Skin of body (tissue), 1 donor: ENCODE measurements at regions not wholly inside any gene's neighbourhood (a gene's known extent, or its start where the extent isn't known, plus 50 kb on each side); places are given as distances from the start of the nearest gene placed in this dataset.
"Not testable (repeated sequence)": the region's sequence is repeated elsewhere in the genome, so short reads cannot be mapped to it uniquely, and the experiment has no call there.

Experiments used
- DNase-seq: peaks from one replicate; lab custom pipeline; 2025; lab: John Stamatoyannopoulos, UW

DNA sequence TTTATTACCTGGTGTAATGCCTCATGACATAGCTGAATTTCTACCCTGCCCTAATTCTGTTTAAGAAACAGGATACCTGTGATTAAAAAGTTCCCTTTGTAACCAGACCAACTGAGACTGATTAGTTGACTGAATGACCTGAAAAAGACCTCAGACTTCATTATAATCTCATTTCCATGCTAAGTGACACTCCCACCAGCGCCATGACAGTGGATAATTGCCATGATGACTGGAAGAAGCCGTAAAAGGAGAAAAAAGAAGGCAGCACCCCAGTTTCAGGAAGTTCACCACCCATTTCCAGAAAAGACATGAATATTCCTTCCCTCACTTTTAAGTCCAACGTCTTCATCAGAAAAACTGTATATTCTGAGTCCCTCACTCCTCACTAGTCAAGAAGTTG is 125.6 kb upstream of the HS3ST4 start:
- no peak for DNase-seq

DNA sequence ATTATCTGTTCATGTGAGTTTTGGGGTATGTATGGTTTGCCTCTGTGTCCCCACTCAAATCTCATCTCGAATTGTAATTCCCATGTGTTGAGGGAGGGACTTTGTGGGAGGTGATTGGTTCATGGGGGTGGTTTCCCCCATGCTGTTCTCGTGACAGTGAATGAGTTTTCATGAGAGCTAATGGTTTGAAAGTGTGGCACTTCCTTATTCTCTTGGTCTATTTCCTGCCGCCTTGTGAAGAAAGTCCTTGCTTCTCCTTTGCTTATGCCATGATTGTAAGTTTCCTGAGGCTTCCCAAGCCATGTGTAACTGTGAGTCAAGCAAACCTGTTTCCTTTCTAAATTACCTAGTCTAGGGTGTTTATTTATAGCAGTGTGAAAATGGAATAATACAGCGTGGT is 128.1 kb upstream of the HS3ST4 start:
- no peak for DNase-seq

DNA sequence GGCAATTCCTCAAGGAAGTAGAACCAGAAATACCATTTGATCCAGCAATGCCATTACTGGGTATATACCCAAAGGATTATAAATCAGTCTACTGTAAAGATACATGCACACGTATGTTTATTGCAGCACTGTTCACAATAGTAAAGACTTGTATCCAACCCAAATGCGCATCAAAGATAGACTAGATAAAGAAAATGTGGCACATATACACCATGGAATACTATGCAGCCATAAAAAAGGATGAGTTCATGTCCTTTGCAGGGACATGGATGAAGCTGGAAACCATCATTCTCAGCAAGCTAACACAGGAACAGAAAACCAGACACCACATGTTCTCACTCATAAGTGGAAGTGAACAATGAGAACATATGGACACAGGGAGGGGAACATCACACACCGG is 130.0 kb upstream of the HS3ST4 start:
- DNase-seq: not testable (repeated sequence)

DNA sequence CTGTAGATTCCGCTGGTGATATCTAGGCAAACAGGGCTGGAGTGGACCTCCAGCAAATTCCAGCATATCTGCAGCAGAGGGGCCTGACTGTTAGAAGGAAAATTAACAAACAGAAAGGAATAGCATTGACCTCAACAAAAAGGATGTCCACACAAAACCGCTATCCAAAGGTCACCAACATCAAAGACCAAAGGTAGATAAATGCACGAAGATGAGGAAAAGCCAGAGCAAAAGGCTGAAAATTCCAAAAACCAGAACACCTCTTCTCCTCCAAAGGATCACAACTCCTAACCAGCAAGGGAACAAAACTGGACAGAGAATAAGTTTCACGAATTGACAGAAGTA is 134.8 kb upstream of the HS3ST4 start:
- not testable (repeated sequence) for DNase-seq

DNA sequence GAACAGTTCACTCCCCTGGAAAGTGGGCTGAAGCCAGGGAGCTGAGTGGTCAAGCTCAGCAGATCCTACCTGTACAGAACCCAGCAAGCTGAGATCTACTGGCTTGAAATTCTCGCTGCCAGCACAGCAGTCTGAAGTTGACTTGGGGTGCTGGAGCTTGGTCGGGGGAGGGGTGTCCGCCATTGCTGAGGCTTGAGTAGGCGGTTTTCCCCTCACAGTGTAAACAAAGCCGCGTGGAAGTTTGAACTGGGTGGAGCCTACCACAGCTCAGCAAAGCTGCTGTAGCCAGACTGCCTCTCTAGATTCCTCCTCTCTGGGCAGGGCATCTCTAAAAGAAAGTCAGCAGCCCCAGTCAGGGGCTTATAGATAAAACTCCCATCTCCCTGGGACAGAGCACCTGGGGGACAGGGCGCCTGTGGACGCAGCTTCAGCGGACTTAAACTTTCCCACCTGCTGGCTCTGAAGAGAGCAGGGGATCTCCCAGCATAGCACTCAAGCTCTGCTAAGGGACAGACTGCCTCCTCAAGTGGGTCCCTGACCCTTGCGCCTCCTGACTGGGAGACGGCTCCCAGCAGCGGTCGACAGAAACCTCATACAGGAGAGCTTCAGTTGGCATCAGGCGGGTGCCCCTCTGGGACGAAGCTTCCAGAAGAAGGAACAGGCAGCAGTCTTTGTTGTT is 135.3 kb upstream of the HS3ST4 start:
- not testable (repeated sequence) for DNase-seq

DNA sequence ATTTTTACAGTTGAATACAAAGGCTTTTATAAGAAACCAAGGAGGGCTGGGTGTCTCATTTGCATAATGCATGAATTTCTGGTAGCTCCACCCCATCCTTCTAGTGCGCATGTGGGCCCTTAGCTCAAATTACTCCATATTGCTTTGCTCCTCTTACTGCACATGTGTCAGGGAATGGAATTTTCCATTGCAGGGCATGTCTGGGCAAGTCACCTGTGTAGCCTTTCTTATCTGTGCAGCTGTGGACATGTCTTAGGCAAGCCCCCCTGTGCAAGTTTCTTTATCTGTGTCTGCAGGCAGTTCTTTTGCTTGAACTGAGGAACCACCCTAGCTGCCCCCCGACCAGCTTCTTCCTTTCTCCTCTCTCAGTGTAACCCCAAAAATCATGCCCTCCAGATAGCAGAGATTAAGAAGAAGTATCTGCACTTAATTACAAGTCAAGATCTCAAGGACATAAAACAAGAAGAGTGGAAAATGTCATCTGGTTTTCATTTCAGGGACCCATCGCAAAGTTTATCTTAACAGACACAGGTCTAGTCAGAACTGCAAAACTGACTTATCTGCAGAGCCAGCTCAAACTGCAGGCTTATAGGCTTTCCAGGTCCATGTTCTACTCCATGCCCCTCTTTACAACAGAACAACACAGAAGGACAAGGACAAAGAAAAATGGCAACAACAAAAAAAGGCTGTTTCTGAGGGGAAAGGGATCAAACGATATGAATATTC is 137.9 kb upstream of the HS3ST4 start:
- DNase-seq: no peak

DNA sequence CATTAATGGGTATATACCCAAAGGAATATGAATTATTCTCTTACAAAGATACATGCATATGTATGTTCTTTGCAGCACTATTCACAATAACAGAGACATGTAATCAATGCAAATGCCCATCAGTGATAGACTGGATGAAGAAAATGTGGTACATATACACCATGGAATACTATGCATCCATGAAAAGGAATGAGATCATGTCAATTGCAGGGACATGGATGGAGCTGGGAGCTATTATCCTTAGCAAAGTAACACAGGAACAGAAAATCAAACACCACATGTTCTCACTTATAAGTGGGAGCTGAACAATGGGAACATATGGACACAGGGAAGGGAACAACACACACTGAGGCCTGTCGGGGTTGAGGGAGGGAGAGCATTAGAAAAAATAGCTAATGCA is 141.1 kb upstream of the HS3ST4 start:
- DNase-seq: no peak

DNA sequence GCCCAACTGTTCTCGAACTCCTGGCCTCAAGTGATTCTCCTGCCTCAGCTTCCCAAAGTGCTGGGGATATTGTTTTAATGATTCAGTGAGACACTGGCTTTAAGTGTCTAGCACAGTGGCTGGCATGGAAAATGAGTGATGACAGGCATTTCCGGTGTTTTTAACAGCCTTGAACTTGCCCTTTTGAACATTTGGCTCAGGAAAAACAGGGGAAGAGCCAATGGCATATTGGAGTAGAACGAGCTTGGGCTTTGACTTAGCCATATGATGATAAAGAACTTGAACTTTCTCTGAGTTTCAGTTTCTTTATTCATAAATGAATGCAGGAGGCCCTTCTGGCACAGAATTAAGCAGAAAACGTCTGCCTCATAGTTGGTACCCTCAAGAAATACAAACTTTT is 145.0 kb upstream of the HS3ST4 start:
- DNase-seq: no peak

DNA sequence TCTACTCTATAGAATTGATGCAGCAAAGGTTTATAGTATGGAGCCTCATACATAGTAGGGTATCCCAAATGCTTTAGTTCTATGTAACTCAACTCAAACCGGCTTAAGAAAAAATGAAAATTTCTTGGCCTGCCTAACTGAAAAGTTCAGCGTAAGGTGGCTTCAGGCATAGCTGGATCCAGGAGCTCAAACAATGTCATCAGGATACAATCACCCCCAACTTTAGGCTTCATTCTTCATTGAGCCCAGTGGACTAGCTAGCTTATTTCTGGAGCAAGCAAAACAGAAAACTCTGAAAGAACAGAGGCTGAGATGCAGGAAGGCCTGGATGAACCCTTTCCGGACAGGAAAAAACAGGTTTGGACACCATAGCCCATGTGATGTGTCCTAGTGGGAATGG is 147.5 kb upstream of the HS3ST4 start:
- DNase-seq: no peak

DNA sequence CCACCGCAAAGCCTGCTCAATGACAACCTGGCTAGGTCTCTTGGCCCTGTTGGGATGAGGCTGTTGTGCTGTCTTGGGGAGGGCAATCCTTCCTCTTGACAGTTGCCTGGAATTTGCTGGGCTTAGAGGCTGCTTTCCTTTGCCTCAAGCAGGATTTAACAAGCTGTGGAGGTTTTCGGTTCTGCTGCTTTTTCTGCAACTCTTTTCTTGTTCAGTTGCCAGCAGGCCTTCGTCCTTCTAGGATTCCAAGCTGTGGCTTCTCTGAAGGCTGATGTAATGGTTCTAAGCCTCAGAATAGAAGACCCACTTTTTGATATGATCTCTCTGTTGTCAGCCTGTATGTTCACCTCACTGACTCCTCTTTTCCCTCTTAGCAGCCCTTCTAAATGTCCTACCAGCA is 149.5 kb upstream of the HS3ST4 start:
- DNase-seq: no peak

DNA sequence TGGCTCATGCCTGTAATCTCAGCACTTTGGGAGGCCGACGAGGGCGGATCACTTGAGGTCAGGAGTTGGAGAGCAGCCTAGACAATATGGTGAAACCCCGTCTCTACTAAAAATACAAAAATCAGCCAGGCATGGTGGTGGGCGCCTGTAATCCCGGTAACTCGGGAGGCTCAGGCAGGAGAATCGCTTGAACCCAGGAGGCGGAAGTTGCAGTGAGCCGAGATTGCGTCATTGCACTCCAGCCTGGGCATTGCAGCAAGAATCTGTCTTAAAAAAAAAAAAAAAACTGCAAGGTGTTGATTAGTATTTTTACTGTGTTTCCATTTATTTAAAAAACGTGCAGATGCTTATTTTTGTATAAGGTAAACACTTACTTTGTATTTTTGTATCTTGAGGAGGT is 152.0 kb upstream of the HS3ST4 start:
- not testable (repeated sequence) for DNase-seq

DNA sequence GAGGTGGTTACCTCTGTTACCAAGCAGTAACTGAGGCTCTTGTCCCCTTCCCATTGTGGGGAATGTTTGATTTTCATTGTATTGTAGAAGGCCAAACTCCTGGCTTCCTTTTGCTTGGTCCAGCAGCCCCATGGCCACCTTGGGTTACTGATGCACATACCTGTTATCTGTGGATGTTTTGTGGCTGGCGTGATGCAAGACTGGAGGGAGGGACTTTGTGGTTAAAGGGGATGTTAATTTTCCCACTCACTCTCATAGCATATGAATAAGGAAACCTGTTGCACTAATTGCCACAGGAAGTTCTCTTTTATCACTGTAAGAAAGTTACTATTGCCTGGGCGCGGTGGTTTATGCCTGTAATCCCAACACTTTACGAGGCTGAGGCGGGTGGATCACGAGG is 168.6 kb upstream of the HS3ST4 start:
- DNase-seq: no peak

DNA sequence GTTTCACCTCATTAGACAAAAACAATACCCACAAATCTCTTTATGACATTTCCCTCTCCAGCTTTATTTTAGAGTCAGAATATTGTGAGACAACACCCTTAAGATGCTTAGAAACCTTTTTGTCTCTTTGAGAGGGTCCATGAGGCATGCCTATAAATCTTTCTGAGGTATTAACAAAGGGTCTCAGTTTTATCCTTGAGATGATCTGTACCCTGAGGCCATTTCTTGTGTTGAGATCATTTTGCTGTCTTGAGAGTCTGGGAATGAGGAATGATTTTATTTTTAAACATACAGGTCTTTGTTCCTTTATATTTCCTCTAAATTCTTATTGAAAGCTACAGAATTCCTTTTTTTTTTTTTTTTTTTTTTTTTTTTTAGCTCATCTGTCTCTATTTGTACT is 179.7 kb upstream of the HS3ST4 start:
- DNase-seq: no peak

DNA sequence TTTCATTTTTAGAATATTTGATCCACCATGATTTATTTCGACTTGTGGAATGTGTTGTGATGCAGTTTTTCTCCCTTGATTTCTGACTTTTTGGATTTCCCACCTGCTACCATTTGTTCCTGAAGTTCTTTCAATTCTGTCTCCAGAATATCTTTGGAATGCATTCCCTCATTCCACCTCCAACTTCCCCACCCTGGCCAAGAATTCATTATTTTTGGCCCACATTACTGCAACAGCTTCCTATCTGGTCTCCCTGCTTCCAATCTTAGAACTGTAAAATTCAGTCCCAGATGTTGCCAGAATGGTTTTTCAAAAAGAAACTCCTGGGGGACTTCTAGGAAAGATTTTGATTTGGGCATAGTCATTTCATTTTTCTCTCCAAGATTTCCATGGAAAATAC is 182.3 kb upstream of the HS3ST4 start:
- no peak for DNase-seq

DNA sequence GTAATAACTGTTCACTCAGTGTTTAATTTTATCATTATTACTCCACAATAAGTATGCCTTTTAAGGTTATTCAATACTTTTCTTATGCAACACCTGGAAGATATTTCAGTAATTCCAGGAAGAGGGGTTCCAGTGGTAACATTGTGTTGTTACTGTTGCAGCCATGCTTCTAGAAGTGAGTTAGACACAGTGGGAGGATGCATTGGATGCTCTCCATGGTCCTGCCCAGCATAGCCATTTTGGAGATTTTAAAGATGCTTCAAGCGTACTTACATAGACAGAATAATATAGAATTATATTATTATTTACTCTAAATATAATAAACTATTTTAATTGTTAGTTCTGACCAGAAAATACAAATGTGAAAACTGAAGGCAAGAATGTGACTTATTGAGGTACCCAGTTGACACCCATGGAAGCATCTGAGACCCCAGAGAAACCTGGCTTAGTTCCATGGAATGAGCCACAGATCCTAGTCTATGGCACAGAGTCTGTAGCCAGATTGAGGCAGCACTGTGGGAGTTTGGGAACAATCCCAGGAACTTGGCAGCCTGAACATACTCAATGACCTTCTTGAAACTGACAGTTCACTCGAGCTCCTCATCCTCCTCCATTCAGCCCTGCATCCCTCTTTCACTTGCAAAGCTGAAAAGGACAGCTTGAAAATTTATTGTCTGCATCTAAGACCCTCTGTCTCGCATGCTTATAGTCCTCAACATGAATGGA is 190.1 kb upstream of the HS3ST4 start:
- no peak for DNase-seq

DNA sequence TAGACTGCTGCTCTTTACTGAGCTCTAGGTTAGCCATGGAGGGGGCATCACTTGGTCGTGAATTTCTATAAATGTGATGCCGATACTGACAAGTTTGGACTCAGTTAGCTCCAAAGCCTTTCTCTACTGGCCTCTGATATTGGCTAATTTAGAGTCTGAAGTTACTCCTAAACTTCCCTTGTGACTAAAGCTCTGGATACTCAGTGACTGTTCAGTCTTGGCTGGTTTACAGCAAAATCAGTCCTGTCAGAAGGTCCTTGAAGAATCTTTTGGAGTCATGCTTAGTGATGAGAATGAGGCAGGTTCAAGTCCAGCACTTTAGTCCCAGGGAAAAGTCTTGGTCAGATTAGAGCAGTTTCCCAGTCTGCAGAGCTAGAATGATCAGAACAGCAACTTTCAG is 197.5 kb upstream of the HS3ST4 start:
- DNase-seq: no peak

DNA sequence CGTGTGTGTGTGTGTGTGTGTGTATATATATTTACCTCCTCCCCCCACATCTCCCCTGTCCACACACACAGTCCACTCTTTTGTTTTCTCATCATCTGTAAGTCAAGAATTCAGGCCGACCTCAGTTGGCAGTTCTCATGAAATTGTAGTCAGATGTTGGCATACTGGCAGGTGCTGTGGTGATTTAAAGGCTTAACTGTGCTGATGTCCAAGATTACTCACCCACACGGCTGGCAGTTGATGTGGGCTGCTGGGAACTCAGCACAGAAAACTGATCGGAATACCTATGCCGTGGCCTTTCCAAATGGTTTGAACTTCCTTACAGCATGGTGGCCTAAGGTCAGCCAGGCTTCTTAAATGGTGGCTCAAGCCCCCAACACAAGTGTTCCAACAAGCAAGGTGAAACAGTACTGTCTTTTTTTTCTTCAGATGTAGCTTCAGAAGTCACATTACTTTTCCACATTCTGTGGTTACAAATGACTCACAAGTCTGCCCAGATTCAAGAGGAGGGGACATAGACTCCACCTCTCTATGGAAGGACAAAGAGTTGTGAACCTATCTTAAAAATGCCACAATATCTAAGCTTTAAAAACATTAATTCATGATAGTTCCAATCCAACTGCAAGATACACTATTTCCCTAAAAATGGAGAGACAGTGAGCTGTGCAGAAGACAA is 198.5 kb upstream of the HS3ST4 start:
- DNase-seq: no peak

DNA sequence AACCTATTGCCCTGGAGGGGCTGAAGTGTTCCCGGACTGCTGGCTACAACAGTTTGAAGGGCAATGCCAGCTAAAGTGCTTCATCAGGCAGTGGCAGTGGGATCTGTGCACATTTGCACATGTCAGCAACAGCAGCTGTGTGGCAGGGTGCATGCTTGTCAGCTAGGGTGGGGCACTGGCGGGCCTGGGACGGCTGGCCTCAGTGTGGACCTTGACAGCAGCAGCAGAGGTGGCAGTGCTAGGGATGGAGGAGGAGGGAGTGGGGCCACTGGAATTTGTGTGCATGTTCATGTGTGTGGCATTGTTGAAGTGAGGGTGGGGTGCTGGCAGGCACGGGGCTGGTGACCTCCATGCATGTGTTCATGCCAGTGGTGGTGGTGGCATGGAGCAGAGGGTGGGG is 203.3 kb upstream of the HS3ST4 start:
- no peak for DNase-seq

DNA sequence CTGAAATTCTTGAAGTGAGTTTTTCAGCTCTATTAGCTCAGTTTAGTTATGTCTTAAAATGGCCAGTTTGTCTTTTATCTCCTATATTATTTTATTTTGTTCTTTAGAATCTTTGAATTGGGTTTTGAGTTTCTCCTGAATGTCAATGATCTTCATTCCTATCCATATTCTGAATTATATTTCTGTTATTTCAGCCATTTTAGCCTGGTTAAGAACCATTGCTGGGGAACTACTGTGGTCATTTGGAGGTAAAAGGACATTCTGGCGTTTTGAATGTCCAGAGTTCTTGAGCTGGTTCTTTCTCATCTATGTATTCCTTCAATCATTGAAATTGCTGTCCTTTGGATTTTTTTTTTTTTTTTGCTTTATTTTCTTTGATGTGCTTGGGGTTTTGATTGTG is 203.9 kb upstream of the HS3ST4 start:
- DNase-seq: no peak

DNA sequence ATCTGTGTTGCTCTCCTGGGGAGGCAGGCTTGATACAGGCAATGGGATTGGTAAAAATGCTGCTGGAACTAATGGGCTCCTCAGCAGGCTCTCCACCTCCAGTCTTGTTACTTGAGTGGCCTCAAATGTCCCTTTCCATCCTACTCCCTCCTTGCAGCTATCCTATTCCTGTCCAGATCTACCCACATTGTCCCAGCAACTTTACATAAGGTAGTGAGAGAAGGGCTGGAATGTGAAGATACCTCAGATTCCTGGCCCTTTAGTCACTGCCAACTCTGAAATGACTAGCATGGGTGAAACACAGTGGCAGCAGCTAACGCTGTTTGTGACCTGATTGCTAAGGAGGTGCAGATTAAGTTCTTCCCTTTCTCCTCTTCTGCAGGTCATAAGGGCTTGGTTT is 210.1 kb upstream of the HS3ST4 start:
- DNase-seq: no peak

DNA sequence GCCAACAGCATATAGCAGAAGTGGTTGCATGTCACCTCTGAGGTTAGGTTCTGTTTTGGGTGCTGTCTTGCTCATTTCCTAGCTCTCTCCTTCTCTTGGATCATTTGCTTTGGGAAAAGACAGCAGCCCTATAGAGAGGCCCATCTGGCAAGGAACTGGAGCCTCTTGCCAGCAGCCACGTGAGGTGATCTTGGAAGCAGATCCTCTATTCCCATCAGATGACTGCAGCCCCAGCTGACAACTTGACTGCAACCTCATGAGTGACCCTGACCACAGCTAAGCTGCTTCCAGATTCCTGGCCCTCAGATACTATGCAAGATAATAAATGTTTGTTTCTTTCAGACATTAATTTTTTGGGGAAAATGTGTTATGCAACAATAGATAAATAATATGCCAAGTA is 213.3 kb upstream of the HS3ST4 start:
- DNase-seq: no peak

DNA sequence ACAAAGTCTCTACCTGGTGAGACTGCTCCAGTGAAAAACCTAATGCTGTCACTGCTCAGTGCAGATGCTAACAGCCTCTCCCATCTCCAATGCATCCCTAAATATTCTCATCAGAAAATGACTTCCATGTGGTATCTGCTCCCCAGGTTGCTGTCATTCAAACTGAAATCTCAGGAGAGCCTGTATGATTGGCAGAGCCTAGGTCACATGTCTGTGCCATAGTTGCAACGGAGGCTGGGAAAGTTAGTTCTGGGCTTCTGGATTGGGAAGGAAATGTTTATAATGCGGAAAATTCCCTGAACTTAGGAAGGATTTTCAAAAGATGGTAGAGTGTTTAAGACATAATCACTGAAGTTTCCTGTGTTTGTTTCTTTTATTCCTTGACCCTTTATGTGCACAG is 206.4 kb upstream of the ZKSCAN2 start:
- no peak for DNase-seq
